ENCODE measurements at regions not wholly inside any gene's neighbourhood (a gene's known extent, or its start where the extent isn't known, plus 50 kb on each side); places are given as distances from the start of the nearest gene placed in this dataset.
"Not testable (repeated sequence)": the region's sequence is repeated elsewhere in the genome, so short reads cannot be mapped to it uniquely, and the experiment has no call there.

- TF ChIP-seq EZH2 (IDR thresholded peaks at IDR 0.05; ENCODE audit: borderline replicate concordance, low read length); CTCF (conservative IDR thresholded peaks at IDR 0.05 in 1 of 2, IDR thresholded peaks at IDR 0.05 in 1 of 2; ENCODE audit: extremely low read depth in 1 of 2, insufficient read depth in 1 of 2, low read depth in 1 of 2, low read length in 2 of 2): not testable (repeated sequence)
Measured at GRCh38 chr1:146581229-146581628, 352.4 kb upstream of the NOTCH2NLA start.
